H7 (cell line): ENCODE measurements at regions not wholly inside any gene's neighbourhood (a gene's known extent, or its start where the extent isn't known, plus 50 kb on each side); places are given as distances from the start of the nearest gene placed in this dataset.
A peak's percentile ranks its signal among the peaks of the same experiment; 100 is the strongest.

Experiments used
- DNase-seq: peaks from one replicate; pipeline ENCODE4 v3.0.0; 2012
- H3K27me3 ChIP-seq: 2 replicates; pipeline ENCODE4 v1.6.0; 2011; ENCODE audit warnings: mild to moderate bottlenecking, low read length; ENCODE audit not compliant: control insufficient read depth, insufficient read depth
- H3K36me3 ChIP-seq: replicated peaks from 2 replicates; pipeline ENCODE4 v1.5.1; 2011; ENCODE audit warnings: low read length; ENCODE audit not compliant: control insufficient read depth, insufficient read depth
- H3K4me3 ChIP-seq: 2 replicates; pipeline ENCODE4 v1.5.1; 2011; ENCODE audit warnings: low read depth, mild to moderate bottlenecking, control low read depth, low read length, moderate library complexity; ENCODE audit not compliant: insufficient read depth

GRCh38 chr20:40579701-40580100 lies 109.3 kb downstream of the MAFB start:
- Histone ChIP-seq H3K36me3 (no peaks in the 10 kb centered on the region), H3K4me3 (no peak overlapping the region), H3K27me3 (no peaks in the 10 kb centered on the region)
- no peak for DNase-seq

GRCh38 chr20:40578961-40579360 lies 110.1 kb downstream of the MAFB start:
- H3K4me3 ChIP-seq, result no peak overlapping the region
- DNase-seq, result no peak
- H3K36me3 ChIP-seq, result no peaks in the 10 kb centered on the region
- H3K27me3 ChIP-seq, result no peaks in the 10 kb centered on the region

GRCh38 chr20:40575851-40576250 lies 113.2 kb downstream of the MAFB start:
- Histone ChIP-seq H3K36me3 (no peaks in the 10 kb centered on the region), H3K27me3 (no peaks in the 10 kb centered on the region), H3K4me3 (no peak overlapping the region)
- no peak for DNase-seq

- H3K4me3 ChIP-seq, result no peak overlapping the region
- no peak for DNase-seq
- no peaks in the 10 kb centered on the region for H3K36me3 ChIP-seq
- no peaks in the 10 kb centered on the region for H3K27me3 ChIP-seq
Observed at GRCh38 chr20:40572251-40572650, 116.8 kb downstream of the MAFB start.

- H3K36me3 ChIP-seq, result no peaks in the 10 kb centered on the region
- DNase-seq, result no peak
- H3K27me3 ChIP-seq, result no peaks in the 10 kb centered on the region
- no peak overlapping the region for H3K4me3 ChIP-seq
Observed at GRCh38 chr20:40571639-40572038, 117.4 kb downstream of the MAFB start.

- H3K36me3 ChIP-seq, result no peaks in the 10 kb centered on the region
- H3K4me3 ChIP-seq, result no peak overlapping the region
- no peak for DNase-seq
- no peaks in the 10 kb centered on the region for H3K27me3 ChIP-seq
Observed at GRCh38 chr20:40568200-40568599, 120.8 kb downstream of the MAFB start.

- peak; percentile 40 for DNase-seq
- no peaks in the 10 kb centered on the region for H3K27me3 ChIP-seq
- no peaks in the 10 kb centered on the region for H3K36me3 ChIP-seq
- no peak overlapping the region for H3K4me3 ChIP-seq
Observed at GRCh38 chr20:40565682-40566040, 123.4 kb downstream of the MAFB start.

GRCh38 chr20:40565001-40565681 lies 123.9 kb downstream of the MAFB start:
- Histone ChIP-seq H3K36me3 (no peaks in the 10 kb centered on the region), H3K4me3 (no peak overlapping the region), H3K27me3 (no peaks in the 10 kb centered on the region)
- DNase-seq, result no peak

GRCh38 chr20:40563296-40563950 lies 125.6 kb downstream of the MAFB start:
- no peak for DNase-seq
- Histone ChIP-seq H3K27me3 (no peaks in the 10 kb centered on the region), H3K36me3 (no peaks in the 10 kb centered on the region), H3K4me3 (no peak overlapping the region)

GRCh38 chr20:40562031-40562430 lies 127.0 kb downstream of the MAFB start:
- peak; percentile 36 for DNase-seq
- H3K27me3 ChIP-seq, result no peaks in the 10 kb centered on the region

GRCh38 chr20:40561187-40561586 lies 127.8 kb downstream of the MAFB start:
- DNase-seq, result no peak

More at GRCh38 chr20:40562031-40562430, 127.0 kb downstream of the MAFB start:
- Histone ChIP-seq H3K36me3 (no peaks in the 10 kb centered on the region), H3K4me3 (no peak overlapping the region)

GRCh38 chr20:40558212-40558611 lies 130.8 kb downstream of the MAFB start:
- Histone ChIP-seq H3K4me3 (no peak overlapping the region), H3K27me3 (no peaks in the 10 kb centered on the region), H3K36me3 (no peaks in the 10 kb centered on the region)
- no peak for DNase-seq

More at GRCh38 chr20:40561187-40561586, 127.8 kb downstream of the MAFB start:
- Histone ChIP-seq H3K36me3 (no peaks in the 10 kb centered on the region), H3K27me3 (no peaks in the 10 kb centered on the region), H3K4me3 (no peak overlapping the region)

- Histone ChIP-seq H3K36me3 (no peaks in the 10 kb centered on the region), H3K27me3 (no peaks in the 10 kb centered on the region), H3K4me3 (no peak overlapping the region)
- DNase-seq, result no peak
Observed at GRCh38 chr20:40551125-40551530, 137.9 kb downstream of the MAFB start.

GRCh38 chr20:40547483-40548091 lies 141.4 kb downstream of the MAFB start:
- Histone ChIP-seq H3K36me3 (no peaks in the 10 kb centered on the region), H3K27me3 (no peaks in the 10 kb centered on the region), H3K4me3 (no peak overlapping the region)
- no peak for DNase-seq

- H3K4me3 ChIP-seq, result no peak overlapping the region
Observed at GRCh38 chr20:40545478-40545877, 143.6 kb downstream of the MAFB start.

More at GRCh38 chr20:40545478-40545877, 143.6 kb downstream of the MAFB start:
- H3K36me3 ChIP-seq, result no peaks in the 10 kb centered on the region
- no peak for DNase-seq
- H3K27me3 ChIP-seq, result no peaks in the 10 kb centered on the region; the same call in 1 of the 2 replicates
